Aorta (tissue), 5 donors: ENCODE measurements at regions not wholly inside any gene's neighbourhood (a gene's known extent, or its start where the extent isn't known, plus 50 kb on each side); places are given as distances from the start of the nearest gene placed in this dataset.

Source experiments
- ATAC-seq: fragments of 200-7000 bp; cut with Tn5 transposase; one replicate; pipeline ENCODE4 v1.9.1; 2022; ENCODE audit warnings: moderate library complexity; ENCODE audit not compliant: low FRiP score
- DNase-seq, 2 donors: peaks; one replicate each; pipeline ENCODE4 v3.0.0-alpha.2; 2020
- H3K27ac ChIP-seq, 2 donors: one replicate each; pipeline ENCODE4 v1.5.1; 2013; ENCODE audit warnings: low read length in 2 of 2, mild to moderate bottlenecking in 2 of 2, moderate library complexity in 2 of 2, control low read depth in 1 of 2, inconsistent platforms in 1 of 2, low read depth in 1 of 2
- H3K27me3 ChIP-seq, 2 donors: one replicate each; pipeline ENCODE4 v1.6.1; 2013; ENCODE audit warnings: control low read depth in 1 of 2, low read length in 1 of 2, mild to moderate bottlenecking in 1 of 2, moderate library complexity in 1 of 2; ENCODE audit not compliant: insufficient read depth in 2 of 2, control insufficient read depth in 1 of 2
- H3K36me3 ChIP-seq, 2 donors: one replicate each; pipeline ENCODE4 v1.6.1; 2013; ENCODE audit warnings: control low read depth in 1 of 2, low read length in 1 of 2, mild to moderate bottlenecking in 1 of 2; ENCODE audit not compliant: insufficient read depth in 2 of 2, control insufficient read depth in 1 of 2
- H3K4me1 ChIP-seq, 2 donors: one replicate each; pipeline ENCODE4 v1.6.1; 2013; ENCODE audit warnings: low read length in 2 of 2, control low read depth in 1 of 2, mild to moderate bottlenecking in 1 of 2, moderate library complexity in 1 of 2; ENCODE audit not compliant: insufficient read depth in 2 of 2, control insufficient read depth in 1 of 2
- H3K4me3 ChIP-seq, 2 donors: one replicate each; pipeline ENCODE4 v1.5.1; 2013; ENCODE audit warnings: low read length in 2 of 2, control low read depth in 1 of 2, mild to moderate bottlenecking in 1 of 2
- H3K9me3 ChIP-seq: one replicate; pipeline ENCODE4 v1.6.1; 2013; ENCODE audit warnings: mild to moderate bottlenecking, low read length; ENCODE audit not compliant: control insufficient read depth
- WGBS, 2 donors: extraction: QIAGEN DNeasy Blood & Tissue Kit; methylation state at CpG; one replicate each; pipeline ENCODE4 v1.1.7; 2013; 5-methylcytosine and 5-hydroxymethylcytosine counted together
- intact Hi-C, 2 donors: fragments of 100-400 bp; cut with DNase I; formaldehyde crosslinking; loops; one replicate each; pipeline versions ENCODE4 v1.14.2 to v1.15.0; 2022
- donor health status: healthy with polysubstance abuse.
- donor health status: Bipolar disorder and iron deficiency.
- donor health status: DM: no; HTN: no; CAD: no.
- donor health status: DM: no; HTN: no; CAD: no.
- donor health status: DM: yes; HTN: yes; CAD: no.

DNA sequence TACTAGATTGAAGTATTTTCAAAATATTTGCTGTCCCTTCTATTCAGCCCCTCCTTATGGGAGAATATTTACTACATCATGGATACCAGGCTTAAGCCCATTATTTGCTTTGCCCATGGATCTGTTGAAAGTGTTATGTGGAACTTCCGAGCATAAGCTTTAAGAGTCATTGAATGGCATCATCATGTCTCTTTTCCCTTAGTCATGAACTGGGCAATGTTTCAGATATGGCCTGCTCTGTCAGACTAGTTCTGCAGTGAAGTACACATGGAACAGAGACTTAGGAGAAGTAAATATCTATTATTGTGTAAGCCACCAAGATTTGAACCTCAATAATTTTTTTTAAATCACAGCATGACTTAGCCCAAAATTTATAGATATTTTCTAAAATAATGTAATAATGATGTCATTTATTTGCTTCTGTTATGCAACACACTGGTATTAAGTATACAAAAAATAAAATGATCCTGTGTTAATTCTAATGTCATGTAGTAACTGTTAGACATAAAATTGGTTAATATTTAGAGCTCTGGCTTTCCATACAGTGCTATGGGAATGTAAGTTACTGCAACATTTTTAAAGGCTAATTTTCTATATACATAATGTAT, 1097.3 kb downstream of the SLC16A7 start:
- 72 to 93% methylated on average over 1 of the region's 1 CpG for WGBS, 2 donors

DNA sequence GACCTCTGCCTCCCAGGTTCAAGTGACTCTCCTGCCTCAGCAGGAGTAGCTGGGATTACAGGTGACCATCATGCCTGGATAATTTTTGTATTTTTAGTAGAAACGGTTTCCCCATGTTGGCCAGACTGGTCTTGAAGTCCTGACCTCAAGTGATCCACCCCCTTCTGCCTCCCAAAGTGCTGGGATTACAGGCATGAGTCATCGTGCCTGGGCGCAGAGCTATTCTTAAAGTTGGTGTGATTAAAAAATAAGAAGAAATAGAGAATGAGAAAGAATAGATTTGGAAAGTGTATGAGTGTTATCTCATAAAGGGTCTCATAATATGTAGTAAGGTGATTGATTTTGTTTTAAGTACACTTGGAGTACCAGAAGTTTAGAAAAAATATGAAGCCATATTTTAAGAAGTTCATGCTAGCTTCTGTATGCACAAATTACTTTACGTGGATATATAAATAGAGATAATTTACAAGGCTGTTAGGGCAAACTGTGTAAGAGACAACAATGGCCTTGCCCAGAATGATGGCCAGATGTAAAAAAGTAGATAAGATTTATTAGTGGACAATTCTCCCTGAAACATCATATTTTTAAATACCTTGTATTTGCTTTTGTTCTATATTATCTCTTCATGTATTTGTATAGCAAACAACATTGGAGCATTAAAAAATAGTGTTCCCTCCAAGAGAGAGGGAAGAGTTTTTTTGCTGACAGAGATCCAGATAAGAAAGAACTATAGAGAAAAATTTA, 1108.5 kb downstream of the SLC16A7 start:
- no peaks in the 10 kb centered on the region for H3K4me1 ChIP-seq
- no peaks in the 10 kb centered on the region for H3K27me3 ChIP-seq
- intact Hi-C loops = no loop called here
- no peaks in the 10 kb centered on the region for H3K9me3 ChIP-seq
- no peak for ATAC-seq
- no peak overlapping the region for H3K4me3 ChIP-seq
- 34 to 47% methylated on average over 4 of the region's 4 CpGs for WGBS, 2 donors
- no peak for DNase-seq
- H3K27ac ChIP-seq = no peak overlapping the region
- no peaks in the 10 kb centered on the region for H3K36me3 ChIP-seq

More for the DNA sequence above, 1097.3 kb downstream of the SLC16A7 start:
- H3K27me3 ChIP-seq = no peaks in the 10 kb centered on the region
- H3K9me3 ChIP-seq = no peaks in the 10 kb centered on the region
- ATAC-seq (no peak), DNase-seq (no peak)
- intact Hi-C loops = no loop called here
- H3K4me3 ChIP-seq = no peak overlapping the region
- H3K36me3 ChIP-seq = no peaks in the 10 kb centered on the region
- no peaks in the 10 kb centered on the region for H3K4me1 ChIP-seq
- no peak overlapping the region for H3K27ac ChIP-seq

DNA sequence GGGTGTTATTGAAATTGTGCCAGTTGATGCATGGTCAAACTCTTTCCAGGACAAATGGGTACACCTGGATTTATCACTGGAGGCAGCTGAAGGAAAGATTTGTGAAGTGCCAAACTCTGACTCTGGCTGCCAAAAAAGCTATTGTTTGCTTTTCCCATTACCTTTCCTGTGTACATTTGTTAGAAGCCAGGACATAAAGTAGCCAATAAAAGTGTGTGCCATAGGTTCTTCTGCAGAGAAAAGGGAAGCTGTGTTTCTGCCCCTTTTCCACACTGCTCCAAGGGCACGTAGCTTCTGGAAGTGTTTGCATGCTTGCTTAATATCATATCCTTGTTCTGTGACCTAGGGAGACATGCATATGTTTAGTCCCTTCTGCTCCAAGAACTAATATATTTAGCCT, 1114.4 kb downstream of the SLC16A7 start:
- intact Hi-C loops = no loop called here
- ATAC-seq (no peak), DNase-seq (no peak)
- Histone ChIP-seq H3K27me3 (no peaks in the 10 kb centered on the region), H3K9me3 (no peaks in the 10 kb centered on the region), H3K4me3 (no peak overlapping the region), H3K27ac (no peak overlapping the region), H3K4me1 (no peaks in the 10 kb centered on the region), H3K36me3 (no peaks in the 10 kb centered on the region)
- 54 to 62% methylated on average over 1 of the region's 1 CpG for WGBS, 2 donors

DNA sequence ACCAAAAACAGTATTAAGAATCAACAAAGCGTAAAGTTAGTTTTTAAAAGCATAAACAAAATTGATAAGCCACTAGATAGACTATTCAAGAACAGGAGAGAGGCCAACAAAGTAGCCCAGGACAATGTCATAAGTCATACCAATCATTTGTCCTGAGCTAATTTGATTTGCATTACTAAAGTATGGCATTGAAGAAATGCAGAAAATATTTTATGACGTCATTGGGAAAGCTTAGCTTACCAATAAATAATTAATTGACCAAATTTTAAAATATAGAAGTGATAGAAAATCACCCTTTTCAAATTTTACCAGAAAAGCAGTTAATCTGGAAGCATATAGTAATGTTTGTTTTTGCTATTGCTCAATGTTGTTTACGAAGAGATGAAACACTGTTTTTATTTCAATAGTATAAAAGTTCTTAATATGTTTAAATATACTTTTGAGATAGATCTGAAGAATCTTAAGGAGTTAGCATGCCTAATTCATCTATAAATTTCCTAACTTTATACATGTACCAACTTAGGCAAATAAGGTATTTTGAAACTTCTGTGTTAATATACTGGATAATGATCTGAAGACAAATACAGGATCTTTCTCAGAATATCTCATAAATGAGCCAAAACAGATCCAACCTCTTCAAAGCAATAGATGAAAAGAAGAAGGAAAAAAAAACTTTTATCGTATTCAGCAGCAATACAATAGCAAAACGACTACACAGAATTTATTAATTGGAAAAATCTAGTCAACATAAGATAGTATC, 1118.5 kb downstream of the SLC16A7 start:
- Histone ChIP-seq H3K27me3 (no peaks in the 10 kb centered on the region), H3K4me3 (no peak overlapping the region), H3K4me1 (no peaks in the 10 kb centered on the region), H3K36me3 (no peaks in the 10 kb centered on the region), H3K9me3 (no peaks in the 10 kb centered on the region), H3K27ac (no peak overlapping the region)
- 84 to 87% methylated on average over 5 of the region's 5 CpGs for WGBS, 2 donors
- no peak for DNase-seq
- intact Hi-C loops = no loop called here
- no peak for ATAC-seq

DNA sequence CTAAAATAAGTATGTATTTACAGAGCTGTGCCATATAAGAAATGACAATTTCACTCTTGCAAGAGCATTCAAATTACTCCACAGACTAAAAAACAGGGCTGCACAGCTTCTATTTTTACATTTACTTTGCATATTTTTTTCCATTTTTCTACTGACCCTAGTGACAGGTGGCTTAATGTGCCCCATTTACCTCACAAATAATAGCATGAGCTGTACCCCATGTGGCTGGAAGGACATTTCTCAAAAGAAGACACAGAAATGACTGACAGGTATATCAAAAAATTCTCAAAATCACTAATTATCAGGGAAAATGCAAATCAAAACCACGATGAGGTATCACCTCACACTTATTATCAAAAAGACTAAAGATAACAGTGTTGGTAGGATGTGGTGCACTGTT, 1128.6 kb downstream of the SLC16A7 start:
- ATAC-seq (no peak), DNase-seq (no peak)
- Histone ChIP-seq H3K27me3 (no peaks in the 10 kb centered on the region), H3K4me3 (no peak overlapping the region), H3K4me1 (no peaks in the 10 kb centered on the region), H3K9me3 (no peaks in the 10 kb centered on the region), H3K36me3 (no peaks in the 10 kb centered on the region), H3K27ac (no peak overlapping the region)
- intact Hi-C loops = no loop called here
- WGBS, 2 donors = 68% methylated on average over 1 of the region's 1 CpG

DNA sequence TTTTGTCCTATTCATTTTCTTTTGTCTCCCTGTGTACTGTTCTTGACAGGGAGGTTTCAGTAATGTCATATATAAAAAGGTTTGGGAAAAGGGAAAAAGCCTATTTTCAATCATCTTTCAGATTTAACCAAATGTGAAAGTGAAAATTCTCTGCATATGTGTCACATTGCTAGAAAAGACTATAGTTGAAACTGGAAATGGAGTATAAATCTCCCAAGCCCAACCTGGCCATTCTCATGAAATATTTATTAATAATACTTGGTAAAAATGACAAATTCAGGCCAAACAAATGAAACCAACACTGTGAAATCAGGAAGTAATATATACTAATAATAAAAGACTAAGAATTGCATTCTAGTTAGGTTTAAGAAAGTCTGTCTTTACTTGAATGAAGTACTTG, 1129.2 kb downstream of the SLC16A7 start:
- H3K9me3 ChIP-seq = no peaks in the 10 kb centered on the region
- DNase-seq (no peak), ATAC-seq (no peak)
- H3K36me3 ChIP-seq = no peaks in the 10 kb centered on the region
- no peaks in the 10 kb centered on the region for H3K27me3 ChIP-seq
- no peaks in the 10 kb centered on the region for H3K4me1 ChIP-seq
- no peak overlapping the region for H3K27ac ChIP-seq
- intact Hi-C loops = no loop called here
- H3K4me3 ChIP-seq = no peak overlapping the region

DNA sequence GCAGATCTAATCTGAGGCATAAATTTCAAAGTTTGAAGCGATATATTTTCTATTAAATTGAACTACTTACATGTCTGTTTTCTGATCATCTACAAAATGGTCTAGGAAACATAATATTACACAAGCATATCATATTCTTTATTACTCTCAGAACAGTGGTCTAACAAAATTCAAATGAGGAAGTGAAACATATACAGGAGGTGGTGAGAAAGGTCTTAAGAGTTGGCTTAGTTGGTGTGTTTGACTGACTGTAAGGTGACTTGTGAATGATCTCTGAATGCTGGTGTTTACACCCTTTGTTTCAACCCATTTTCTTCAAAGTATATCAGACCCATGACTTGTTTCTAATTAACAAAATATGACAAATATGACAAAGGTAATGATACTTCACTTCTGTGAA, 1156.8 kb downstream of the SLC16A7 start:
- H3K9me3 ChIP-seq = no peaks in the 10 kb centered on the region
- DNase-seq = no peak
- intact Hi-C loops = no loop called here
- no peak for ATAC-seq
- no peaks in the 10 kb centered on the region for H3K4me1 ChIP-seq
- WGBS, 2 donors = 89 to 97% methylated on average over 1 of the region's 1 CpG
- no peaks in the 10 kb centered on the region for H3K36me3 ChIP-seq
- H3K4me3 ChIP-seq = no peak overlapping the region
- no peaks in the 10 kb centered on the region for H3K27me3 ChIP-seq
- no peak overlapping the region for H3K27ac ChIP-seq

DNA sequence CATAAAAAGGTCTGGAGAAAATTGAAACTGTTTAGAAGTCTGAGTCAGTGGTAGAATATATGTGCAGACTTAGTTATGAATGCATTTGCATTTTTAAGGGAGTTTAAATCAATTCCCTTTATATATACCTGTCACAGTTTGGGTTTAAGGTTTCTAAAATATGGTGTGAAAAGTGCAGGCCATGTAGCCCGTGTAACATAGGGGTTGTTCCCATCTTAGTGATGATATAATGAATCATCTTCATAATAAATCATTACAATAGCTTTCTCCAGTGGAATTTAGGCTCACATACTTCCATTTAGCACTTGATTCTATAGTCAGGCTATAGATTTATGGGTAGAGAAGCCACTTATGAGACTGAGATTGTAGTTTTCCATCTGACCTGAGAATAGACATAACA, 1162.4 kb downstream of the SLC16A7 start:
- Histone ChIP-seq H3K4me1 (no peaks in the 10 kb centered on the region), H3K9me3 (no peaks in the 10 kb centered on the region), H3K27ac (no peak overlapping the region), H3K4me3 (no peak overlapping the region), H3K27me3 (no peaks in the 10 kb centered on the region), H3K36me3 (no peaks in the 10 kb centered on the region)
- DNase-seq (no peak), ATAC-seq (no peak)
- 3 to 21% methylated on average over 1 of the region's 1 CpG for whole genome bisulfite sequencing, 2 donors
- intact Hi-C loops = no loop called here

DNA sequence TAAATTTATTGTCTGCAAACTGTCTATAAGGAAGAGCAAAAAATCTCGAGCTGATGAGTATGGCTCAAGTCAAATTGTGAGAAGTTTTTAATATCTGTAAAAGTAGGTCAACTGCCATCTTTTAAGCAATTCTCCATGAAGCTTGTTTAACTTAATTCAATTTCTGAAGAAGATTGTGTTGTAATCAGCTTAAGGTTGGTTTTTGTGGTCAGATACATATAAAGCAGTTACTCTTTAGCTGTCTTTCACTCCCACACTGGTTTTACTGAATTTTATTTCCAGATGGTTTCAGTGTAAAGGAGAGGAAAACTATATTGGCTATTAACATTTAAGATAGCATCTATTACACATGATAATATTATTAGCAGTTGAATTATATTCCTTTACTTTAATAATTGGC, 1165.1 kb downstream of the SLC16A7 start:
- WGBS, 2 donors = 71 to 76% methylated on average over 1 of the region's 1 CpG
- intact Hi-C loops = no loop called here
- no peak for ATAC-seq

More for the DNA sequence above, 1165.1 kb downstream of the SLC16A7 start:
- DNase-seq = no peak
- Histone ChIP-seq H3K4me1 (no peaks in the 10 kb centered on the region), H3K27me3 (no peaks in the 10 kb centered on the region), H3K4me3 (no peak overlapping the region), H3K9me3 (no peaks in the 10 kb centered on the region), H3K27ac (no peak overlapping the region), H3K36me3 (no peaks in the 10 kb centered on the region)
